LHCN-M2 (cell line): ENCODE measurements at regions not wholly inside any gene's neighbourhood (a gene's known extent, or its start where the extent isn't known, plus 50 kb on each side); places are given as distances from the start of the nearest gene placed in this dataset.

Source experiments
- DNase-seq: peaks from one replicate; pipeline ENCODE4 v3.0.0-alpha.2; 2012; ENCODE audit warnings: low read depth

DNA sequence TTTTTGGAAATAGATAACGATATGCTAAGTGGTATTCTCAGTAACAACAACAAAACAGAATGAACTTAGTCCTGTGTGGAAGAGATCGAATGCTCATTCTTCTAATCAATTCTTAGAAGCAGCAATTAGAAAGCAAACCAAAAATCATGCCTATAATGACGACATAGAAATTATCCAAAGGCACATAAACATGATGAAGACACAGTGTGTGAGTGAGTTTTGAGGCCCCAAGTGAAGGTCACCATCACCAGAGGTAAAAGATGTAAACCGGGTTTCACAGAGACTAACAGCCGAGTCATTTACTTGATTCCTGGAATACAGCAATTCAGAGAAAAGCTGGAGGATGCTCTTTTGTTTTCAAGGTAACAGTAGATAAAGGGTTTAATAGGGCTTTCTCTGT, 509.2 kb downstream of the TDRD15 start:
- no peak for DNase-seq

DNA sequence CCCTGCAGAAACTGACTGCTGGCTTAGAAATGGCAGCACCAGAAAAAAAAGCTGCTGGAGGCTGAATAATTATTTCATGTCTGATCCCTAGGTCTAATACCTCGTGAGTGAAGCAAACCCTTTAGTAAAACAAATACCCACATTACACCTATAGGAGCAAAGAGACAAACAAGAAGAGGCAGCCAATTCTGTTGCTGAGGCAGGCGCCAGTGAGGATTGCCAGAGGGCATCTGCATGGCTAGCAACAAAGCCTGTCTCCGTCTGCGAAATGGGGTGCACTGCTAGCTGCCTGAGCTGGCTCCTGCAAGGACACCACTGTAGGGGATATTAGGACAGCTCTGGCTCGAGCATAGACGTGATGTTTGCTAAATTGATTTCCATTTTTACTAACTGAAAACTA, 509.7 kb downstream of the TDRD15 start:
- DNase-seq, result no peak

DNA sequence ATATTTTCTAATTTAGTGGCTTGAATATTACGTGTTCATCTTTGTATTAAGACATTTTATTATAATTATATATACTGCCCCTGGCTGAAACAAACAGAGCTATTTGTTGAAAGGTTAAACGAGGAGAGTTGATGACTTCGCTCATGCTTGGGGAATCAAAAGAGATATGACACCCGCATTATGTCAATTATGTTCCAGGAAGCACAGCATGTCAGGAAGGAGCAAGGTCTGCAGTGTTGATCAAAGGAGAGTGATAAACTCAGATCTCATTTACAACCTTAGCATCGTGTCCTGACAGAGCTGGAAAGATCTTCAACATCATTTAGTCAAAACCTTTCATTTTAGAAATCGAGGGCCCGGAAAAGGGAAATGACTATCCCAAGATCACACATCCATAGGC, 510.1 kb downstream of the TDRD15 start:
- no peak for DNase-seq

DNA sequence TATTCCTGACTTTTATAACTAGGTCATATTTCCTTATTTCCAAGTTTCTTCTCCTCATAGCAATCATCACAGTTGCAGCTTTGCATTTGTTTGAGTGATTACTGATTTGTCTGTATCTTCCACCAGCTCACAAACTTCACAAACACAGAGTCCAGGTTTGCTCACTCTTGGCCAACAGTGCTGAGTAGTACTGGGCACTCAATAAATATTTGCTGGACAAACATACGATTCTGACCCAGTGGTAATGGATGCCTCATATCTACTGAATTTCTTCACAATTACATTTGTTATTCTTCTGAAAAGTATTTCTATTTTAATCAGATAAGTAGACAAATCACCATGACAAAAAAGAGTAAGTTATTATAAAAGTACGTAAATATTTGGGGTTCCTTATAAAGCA, 516.3 kb downstream of the TDRD15 start:
- no peak for DNase-seq

DNA sequence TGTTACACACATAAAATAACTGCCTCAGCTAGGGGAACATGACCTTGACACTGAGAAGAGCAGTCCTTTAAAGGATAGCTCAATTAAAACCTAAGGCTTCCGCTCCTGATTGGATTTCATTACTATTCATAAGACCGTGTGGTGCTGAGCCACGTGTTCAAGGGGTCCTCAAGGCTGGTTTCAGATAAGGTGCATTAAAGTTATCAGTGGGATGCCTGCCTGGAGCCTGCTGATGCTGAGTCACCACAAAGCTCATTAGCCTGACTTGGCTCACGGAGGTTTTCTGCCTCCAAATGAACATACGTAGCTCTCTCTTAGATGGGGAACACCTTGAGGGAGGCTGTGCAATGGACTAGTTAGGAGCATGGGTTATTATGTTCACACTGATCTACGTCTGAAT, 518.9 kb downstream of the TDRD15 start:
- no peak for DNase-seq

DNA sequence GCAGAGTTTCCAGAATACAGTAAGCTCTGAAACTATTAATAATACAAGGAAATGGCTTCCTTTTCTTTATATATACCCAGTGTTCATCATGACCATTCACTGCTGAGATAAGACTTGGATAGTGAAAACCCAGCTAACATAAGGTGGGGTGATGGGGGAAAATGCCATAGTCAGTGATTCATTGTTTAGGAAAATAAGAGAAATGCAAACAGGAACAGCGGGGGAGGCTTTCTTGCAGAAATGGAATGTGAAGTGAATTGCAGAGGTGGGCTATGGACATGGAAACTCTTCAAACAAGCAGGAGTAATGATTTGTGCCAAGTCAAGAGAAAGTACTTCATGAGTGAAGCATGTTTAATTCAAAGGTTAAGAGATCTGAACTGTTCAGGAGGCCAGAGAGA, 519.4 kb downstream of the TDRD15 start:
- no peak for DNase-seq

DNA sequence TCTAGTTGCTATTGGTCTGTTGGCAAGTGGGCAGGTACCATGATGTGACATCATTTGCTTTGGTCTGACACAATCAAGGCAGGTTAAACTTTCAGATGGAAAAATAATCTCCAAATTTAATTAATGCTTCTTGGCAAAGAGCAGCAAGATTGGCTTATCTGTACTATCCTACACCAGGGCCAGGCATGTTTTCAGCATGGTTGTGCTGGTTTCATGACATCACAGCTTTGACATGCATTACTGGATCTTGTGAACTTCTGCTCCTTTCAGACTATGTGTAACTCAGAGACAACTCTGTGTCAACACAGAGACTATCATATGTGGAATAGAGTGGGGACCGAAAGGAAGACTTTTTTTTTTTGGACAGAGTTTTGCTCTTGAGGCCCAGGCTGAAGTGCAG, 520.5 kb downstream of the TDRD15 start:
- DNase-seq, result no peak

DNA sequence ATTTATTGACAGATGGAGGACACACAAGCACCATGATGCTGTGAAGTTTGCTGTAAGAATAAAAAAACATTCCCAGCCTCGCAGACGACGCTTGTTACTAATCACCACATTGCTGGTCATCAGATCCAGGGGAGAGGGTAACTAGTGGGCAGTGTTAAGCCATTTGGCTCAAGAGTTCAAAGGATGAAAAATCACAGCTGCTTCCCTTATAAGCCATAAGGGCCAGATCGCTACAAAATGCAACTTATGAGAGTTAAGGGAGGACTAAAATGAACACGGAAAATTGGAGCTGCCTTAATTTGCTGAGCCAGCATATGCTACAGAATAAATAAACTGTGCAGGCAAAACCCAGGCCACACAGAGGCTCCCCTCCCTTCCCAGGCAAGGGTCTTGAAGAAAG, 522.6 kb downstream of the TDRD15 start:
- no peak for DNase-seq

DNA sequence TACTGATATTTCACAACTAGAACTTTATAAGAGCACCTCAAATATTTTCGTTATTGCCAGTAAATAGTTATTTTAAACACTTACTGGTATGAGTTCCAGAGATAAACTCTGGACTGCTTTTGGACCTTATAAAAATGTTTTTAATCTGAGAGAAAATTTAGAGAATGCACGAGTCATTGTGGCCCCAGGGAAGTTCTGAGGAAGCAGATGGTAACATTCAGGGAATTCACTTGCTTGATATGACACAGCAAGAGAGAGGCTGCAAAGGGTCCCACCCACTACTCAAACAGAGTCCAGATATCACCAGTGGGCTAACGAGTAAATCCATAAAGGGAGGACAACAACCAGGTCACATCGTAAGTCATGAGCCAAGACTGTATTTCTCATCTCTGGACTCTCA, 526.8 kb downstream of the TDRD15 start:
- DNase-seq, result no peak

DNA sequence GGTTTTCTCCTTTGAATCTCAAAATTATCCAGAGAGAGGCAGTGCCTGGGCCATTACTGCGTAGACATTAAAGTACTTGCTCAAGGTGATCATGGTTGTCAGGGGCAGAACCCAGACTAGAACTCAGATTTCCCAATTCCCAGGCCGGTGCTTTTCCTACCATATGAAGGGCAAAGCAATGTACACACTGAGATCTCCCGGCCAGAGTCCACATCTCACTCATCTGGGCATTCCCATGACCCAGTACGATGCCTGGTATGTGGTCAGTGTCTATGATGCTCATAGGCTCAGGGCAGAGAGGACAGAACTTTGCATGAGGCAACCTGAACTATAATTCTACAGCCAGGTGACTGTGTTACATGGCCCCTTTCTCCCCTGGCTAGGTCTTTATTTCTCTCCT, 531.4 kb downstream of the TDRD15 start:
- DNase-seq, result no peak

DNA sequence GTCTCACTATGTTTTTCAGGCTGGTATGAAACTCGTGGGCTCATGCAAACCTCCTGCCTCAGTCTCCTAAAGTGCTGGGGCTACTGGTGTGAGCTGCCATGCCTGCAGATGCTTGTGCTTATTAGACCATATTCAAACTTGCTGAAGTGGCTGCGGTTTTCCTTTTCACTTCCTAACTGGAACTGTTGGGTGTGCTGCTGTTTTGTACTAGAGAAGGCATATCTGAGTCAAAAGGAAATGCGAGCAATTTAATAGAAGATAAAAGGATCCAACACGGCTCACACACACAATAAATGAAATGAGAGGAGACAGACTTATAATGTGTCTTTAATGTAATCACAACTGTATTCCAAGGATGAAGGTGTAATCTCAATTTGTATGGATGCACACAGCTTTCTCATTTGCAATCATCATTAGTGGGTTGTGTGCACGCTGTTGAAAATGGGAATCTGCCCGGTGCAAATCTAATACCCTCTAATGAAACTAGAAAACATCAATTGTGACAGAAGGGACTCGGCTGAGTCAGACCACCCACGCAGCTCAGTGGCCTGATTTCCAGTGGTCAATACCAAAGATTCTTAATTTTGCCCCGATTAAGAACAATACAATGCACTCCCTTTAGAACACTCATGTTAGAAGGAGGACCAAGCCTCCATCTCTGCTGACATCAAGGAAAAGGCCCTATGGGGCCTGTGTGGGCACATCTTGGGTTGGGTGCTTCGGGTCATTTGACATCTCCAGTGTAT, 532.7 kb downstream of the TDRD15 start:
- DNase-seq, result no peak

DNA sequence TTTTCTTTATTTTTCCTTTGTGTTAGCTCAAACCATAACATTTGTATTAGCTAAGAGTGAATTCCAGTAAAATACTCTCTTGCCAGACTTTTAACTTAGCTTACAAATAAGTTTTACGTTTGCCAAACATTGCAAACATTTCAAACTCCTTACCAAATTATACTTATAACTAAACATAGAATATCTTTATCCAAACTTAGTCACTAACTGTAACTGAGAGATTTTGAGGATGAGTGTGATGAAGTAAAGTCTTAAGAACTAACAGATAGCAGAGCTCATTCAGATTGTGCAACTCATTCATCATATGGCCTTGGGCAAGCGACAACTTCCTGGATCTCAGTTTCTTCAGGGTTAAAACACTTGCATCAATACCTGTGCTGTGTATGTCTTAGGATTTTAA, 533.7 kb downstream of the TDRD15 start:
- DNase-seq, result no peak

DNA sequence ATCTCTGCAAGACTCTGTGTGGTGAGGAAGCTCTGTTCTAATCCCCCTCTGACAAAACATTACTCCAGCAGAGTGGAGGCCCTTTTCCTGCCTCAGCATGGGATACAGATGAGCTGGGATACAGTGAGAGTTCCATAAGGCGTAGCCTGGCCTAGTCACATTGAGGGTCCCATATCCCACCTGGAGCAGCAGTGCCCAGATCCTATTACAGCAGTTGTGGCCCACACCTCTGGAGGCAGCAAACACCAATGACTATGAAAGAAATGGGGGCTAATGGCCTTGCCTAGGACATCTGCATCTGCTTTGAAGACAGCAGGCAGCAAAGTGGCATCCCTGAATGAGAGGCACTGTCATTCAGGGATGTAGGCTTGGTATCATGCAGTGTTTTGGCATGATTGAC, 534.5 kb downstream of the TDRD15 start:
- no peak for DNase-seq

DNA sequence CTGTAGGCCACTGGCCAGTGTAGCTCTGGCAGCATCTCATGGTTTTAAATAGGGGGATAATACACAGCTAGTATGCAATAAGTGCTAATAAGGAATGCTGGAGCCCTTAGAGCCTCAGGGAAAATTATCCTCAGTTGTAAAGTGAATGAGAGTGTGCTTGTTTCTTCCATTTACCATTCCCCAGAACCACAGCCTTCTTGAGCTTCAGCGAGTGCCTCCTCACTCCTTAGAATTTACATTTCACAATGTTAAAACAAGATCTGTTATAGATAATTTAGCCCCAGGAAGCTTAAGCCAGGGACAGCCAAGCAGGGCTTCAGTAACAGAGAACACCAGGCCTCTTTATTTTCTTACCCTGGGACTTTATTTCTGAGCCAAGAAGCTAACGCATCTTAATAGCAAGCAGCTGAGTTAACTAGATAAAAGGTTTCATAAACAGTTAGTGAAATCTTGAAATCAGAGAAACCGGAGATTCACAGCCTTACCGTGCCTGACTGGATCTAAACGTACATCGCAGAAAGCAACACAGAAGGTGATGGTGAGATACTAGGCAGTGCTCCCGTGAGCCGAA, 535.2 kb downstream of the TDRD15 start:
- no peak for DNase-seq

DNA sequence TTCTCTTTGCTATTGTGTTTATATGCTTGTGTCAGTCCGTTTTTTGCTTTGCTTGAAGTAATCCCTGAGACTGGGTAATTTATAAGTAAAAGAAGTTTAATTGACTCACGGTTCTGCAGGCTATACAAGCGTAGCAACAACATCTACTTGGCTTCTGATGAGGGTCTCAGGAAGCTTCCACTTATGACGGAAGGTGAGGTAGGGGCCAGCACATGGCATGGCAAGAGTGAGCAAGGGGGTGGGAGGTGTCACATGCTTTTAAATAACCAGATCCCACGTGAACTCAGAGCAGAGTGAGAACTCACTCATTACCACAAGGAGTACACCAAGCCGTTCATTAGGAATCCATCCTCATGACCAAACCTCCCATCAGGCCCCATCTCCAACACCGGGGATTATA, 540.3 kb downstream of the TDRD15 start:
- DNase-seq, result no peak

DNA sequence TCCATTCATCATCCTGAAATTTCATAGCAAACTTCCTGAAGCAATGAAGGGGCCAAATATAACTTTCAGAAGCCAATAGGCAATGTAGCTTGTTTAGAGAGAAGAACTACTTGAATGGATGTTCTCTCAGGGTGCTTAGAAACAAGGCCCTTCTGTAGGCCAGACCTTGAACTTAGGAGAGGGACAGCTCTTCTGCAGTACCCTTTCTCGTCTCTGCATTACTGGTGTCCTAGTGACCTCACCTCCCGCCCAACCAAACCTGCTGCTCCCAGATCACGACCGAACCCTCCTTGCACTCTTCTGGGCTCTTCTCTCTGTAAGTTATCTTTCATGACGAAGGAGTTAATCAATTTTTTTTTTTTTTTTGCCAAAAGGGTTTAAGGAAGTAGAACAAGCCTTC, 543.9 kb downstream of the TDRD15 start:
- no peak for DNase-seq

DNA sequence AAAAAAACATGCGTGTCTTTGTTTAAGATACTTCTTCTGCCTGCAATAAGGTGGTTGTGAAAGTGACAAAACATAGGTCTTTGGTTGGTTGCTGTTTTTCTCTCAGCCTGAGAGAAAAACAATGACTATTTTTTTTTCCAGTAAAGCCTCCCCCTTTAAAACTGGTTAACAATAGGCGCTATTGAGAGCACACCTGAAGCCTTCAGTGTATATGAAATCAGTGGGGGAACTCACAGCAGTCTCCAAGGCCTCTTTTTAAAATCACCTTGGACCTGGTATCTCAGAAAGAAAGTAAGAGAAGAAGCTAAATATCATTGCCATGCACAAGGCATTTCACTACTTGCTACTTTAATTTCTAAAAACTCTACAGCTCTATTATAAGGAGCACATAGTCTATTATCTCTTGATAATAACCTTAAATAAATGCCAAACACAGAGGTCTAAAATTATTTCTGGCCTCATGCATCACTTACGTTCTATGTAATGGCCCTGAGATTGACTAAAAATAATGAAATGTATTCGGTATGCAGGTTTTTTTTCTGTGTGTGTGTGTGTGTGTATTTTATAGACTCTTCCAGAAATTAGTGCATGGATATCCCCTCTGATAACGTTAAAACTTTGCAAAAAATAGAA, 544.4 kb downstream of the TDRD15 start:
- no peak for DNase-seq

DNA sequence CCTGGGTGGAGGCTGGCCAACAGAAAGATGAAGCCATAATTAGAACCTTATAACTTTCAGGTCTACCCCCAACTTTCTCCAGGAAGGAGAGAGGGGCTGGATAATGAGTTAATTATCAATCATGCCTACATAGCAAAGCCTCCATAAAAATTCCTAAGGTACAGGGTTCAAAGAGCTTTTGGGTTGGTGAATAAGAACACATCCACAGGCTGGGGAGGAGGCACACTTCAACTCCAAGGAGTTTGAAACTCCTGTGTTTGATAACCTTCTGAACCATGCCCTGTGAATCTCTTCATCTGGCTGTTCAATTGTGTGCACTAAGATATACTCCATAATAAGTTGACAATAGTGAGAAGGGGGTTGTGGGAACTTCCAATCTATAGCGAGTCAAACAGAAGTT, 552.3 kb downstream of the TDRD15 start:
- DNase-seq, result no peak

DNA sequence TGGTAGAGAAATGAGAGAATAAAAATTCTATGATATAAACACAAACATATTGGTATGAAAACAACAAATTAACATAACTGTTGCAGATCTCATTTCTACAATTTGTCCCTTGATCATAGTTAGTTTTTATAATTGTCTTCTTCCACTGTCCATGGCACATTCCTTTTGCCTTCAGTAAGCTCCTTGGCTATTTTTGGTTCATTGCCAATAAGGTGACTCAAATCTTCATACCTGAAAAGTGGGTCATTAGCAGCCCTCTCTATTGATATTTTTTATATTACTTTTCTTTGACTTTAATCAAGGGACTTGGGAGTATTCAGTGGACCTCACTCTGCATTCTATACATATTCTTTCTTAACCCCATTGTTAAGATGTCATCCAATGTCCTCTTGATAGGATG, 552.9 kb downstream of the TDRD15 start:
- no peak for DNase-seq

DNA sequence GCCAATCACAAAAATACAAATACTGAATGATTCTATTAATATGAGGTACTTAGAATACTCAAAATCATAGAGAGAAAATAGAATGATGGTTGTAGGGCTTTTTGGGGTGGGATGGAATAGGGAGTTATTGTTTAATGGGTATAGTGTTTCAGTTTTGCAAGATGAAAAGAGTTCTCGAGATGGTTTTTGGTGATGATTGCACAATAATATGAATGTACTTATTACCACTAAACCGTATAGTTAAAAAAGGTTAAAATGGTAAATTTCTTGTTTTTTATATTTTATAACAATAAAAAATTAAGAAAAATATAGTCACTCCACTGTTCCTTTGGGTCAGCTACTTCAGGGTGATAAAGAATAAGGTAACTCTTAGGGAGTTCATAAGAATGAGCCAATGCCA, 560.1 kb downstream of the TDRD15 start:
- DNase-seq, result no peak

DNA sequence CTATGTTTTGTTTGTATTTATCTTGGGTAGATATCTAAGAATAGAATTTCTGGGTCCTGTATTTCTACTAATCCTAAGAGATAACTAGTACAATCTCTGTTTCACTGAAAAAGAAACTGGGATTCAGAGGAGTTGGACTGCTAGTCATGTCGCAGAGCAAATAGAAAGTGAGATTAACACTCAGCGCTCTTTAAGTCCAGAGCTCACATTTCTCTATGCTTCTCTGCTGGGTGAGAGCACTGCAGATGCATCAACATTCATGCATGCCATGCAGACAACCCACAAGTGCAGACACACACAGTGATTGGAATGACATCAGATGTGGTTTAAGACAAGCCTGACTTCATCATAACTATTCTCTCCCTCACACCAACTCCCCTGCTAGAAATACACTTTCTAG, 563.8 kb downstream of the TDRD15 start:
- no peak for DNase-seq

DNA sequence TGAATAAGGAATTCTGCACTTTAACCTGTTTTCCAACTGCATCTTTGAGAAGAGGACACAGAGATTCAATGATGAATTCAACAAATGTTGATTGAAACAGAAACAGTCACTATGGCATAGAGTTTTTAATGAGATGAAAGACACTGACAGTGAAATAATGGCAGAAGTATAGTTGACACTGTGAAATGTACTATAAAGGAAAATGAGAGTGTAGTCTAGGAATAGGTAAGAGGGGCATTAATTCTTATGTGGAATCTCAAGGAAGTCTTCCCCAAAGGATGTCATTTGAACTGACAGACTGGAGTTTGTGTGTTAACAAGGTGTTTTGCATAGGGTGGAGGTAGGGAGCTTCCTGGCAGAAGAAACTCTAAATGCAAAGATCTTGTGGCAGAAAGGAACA, 566.2 kb downstream of the TDRD15 start:
- DNase-seq, result no peak

DNA sequence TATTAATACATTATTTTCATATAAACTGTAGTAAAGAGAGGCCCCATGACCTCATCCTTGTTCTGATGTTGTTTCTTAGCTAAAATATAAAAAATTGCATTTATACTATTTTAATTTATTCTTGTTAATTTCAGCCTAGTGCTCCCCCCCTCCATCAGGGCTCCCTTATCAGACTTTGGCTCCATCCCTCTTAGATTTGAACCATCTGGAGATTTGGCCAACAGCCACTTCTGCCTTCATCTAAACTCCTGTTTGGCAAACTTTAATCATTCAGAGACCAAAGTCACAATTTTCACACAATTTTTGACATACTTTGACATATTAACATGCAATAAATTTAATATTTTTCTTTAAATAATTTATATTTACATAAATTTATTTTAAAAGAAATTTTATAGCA, 569.3 kb downstream of the TDRD15 start:
- no peak for DNase-seq
